Neural cell (in vitro differentiated cells): ENCODE measurements at regions not wholly inside any gene's neighbourhood (a gene's known extent, or its start where the extent isn't known, plus 50 kb on each side); places are given as distances from the start of the nearest gene placed in this dataset.

Source experiments
- H2AFZ ChIP-seq: fragments of 200-600, 300-800 bp; sonication (generic), shearing (Covaris generic); 2 replicates; pipeline ENCODE4 v1.6.0; 2014; ENCODE audit warnings: low read depth, mild to moderate bottlenecking, antibody characterized with exemption, low read length, moderate library complexity
- H3F3A ChIP-seq: fragments of 200-600 bp; shearing (Covaris generic); 2 replicates; pipeline ENCODE4 v1.6.1; 2016; ENCODE audit warnings: mild to moderate bottlenecking, moderate library complexity, mixed read lengths, antibody characterized with exemption, low read length; ENCODE audit not compliant: insufficient read depth, poor library complexity, severe bottlenecking
- H3K27ac ChIP-seq: fragments of 200-600, 300-800 bp; sonication (generic), shearing (Covaris generic); 2 replicates; pipeline ENCODE4 v1.5.1; 2014; ENCODE audit warnings: mild to moderate bottlenecking, low read length, moderate library complexity
- H3K27me3 ChIP-seq: fragments of 300-800, 200-600 bp; sonication (generic), shearing (Covaris generic); 2 replicates; pipeline ENCODE4 v1.6.0; 2014; ENCODE audit warnings: mild to moderate bottlenecking, low read depth, low read length, moderate library complexity; ENCODE audit not compliant: insufficient read depth
- H3K36me3 ChIP-seq: fragments of 300-800, 200-600 bp; sonication (generic), shearing (Covaris generic); 2 replicates; pipeline ENCODE4 v1.5.1; 2014; ENCODE audit warnings: mild to moderate bottlenecking, antibody characterized with exemption, low read length, moderate library complexity; ENCODE audit not compliant: insufficient read depth
- H3K4me2 ChIP-seq: fragments of 300-800, 200-600 bp; sonication (generic), shearing (Covaris generic); 2 replicates; pipeline ENCODE4 v1.6.0; 2014; ENCODE audit warnings: mild to moderate bottlenecking, low read length
- H3K4me3 ChIP-seq: fragments of 300-800, 200-600 bp; sonication (generic), shearing (Covaris generic); 2 replicates; pipeline ENCODE4 v1.5.1; 2014; ENCODE audit warnings: mild to moderate bottlenecking, low read length, moderate library complexity
- H3K79me2 ChIP-seq: fragments of 200-600 bp; shearing (Covaris generic); replicated peaks from 2 replicates; pipeline ENCODE4 v1.6.0; 2014; ENCODE audit warnings: mild to moderate bottlenecking, low read length, moderate library complexity; ENCODE audit not compliant: insufficient read depth
- H3K9ac ChIP-seq: fragments of 300-800, 200-600 bp; sonication (generic), shearing (Covaris generic); 2 replicates; pipeline ENCODE4 v1.6.1; 2016; ENCODE audit warnings: mild to moderate bottlenecking, low read length, mixed read lengths
- H3K9me2 ChIP-seq: fragments of 200-600 bp; shearing (Covaris generic); 2 replicates; pipeline ENCODE4 v1.6.1; 2016; ENCODE audit warnings: mild to moderate bottlenecking, low read length, mixed read lengths; ENCODE audit not compliant: insufficient read depth
- H3K9me3 ChIP-seq: fragments of 200-600, 300-800 bp; sonication (generic), shearing (Covaris generic); 2 replicates; pipeline ENCODE4 v1.6.1; 2016; ENCODE audit warnings: mild to moderate bottlenecking, mixed run types, low read length, moderate library complexity, mixed read lengths
- H4K20me1 ChIP-seq: fragments of 200-600 bp; shearing (Covaris generic); 2 replicates; pipeline ENCODE4 v1.6.1; 2016; ENCODE audit warnings: mild to moderate bottlenecking, mixed run types; ENCODE audit not compliant: insufficient read depth
- CTCF ChIP-seq: fragments of 450-650 bp; IDR thresholded peaks from 2 replicates; pipeline ENCODE4 v1.5.1; 2014; ENCODE audit warnings: antibody characterized with exemption, mild to moderate bottlenecking, moderate library complexity; ENCODE audit not compliant: poor library complexity, severe bottlenecking
- EP300 ChIP-seq: fragments of 450-650 bp; conservative IDR thresholded peaks from 2 replicates; pipeline ENCODE4 v1.6.1; 2014; ENCODE audit warnings: antibody characterized with exemption, mild to moderate bottlenecking, moderate library complexity; ENCODE audit not compliant: poor library complexity, severe bottlenecking
- EZH2 ChIP-seq: fragments of 200-600, 300-800 bp; shearing (Covaris generic), sonication (generic); IDR thresholded peaks from 2 replicates; pipeline ENCODE4 v1.6.1; 2014; ENCODE audit warnings: antibody characterized with exemption, low read length, borderline replicate concordance, mild to moderate bottlenecking; ENCODE audit not compliant: insufficient read depth, poor library complexity, severe bottlenecking
- MXI1 ChIP-seq: fragments of 450-650 bp; conservative IDR thresholded peaks from 2 replicates; pipeline ENCODE4 v1.6.1; 2014; ENCODE audit warnings: antibody characterized with exemption, mild to moderate bottlenecking; ENCODE audit not compliant: poor library complexity, severe bottlenecking
- POLR2AphosphoS5 ChIP-seq: IDR thresholded peaks from 2 replicates; pipeline ENCODE4 v1.6.1; 2012
- RAD21 ChIP-seq: fragments of 450-650 bp; conservative IDR thresholded peaks from 2 replicates; pipeline ENCODE4 v1.6.1; 2014; ENCODE audit warnings: antibody characterized with exemption, mild to moderate bottlenecking, moderate library complexity
- REST ChIP-seq: IDR thresholded peaks from 2 replicates; pipeline ENCODE4 v1.6.1; 2012; ENCODE audit warnings: borderline replicate concordance
- SMC3 ChIP-seq: fragments of 450-650 bp; conservative IDR thresholded peaks from 2 replicates; pipeline ENCODE4 v1.6.1; 2014; ENCODE audit warnings: antibody characterized with exemption, mild to moderate bottlenecking, moderate library complexity; ENCODE audit not compliant: poor library complexity
- TAF1 ChIP-seq: IDR thresholded peaks from 2 replicates; pipeline ENCODE4 v1.6.1; 2012; ENCODE audit warnings: low read depth

- Histone ChIP-seq H3K9me2 (no peaks in the 10 kb centered on the region), H3K27ac (no peak overlapping the region), H3K4me2 (no peak overlapping the region), H3K4me3 (no peak overlapping the region), H3K36me3 (no peaks in the 10 kb centered on the region), H3K79me2 (no peaks in the 10 kb centered on the region), H4K20me1 (no peaks in the 10 kb centered on the region), H3K9me3 (no peaks in the 10 kb centered on the region), H3K9ac (no peak overlapping the region), H3K27me3 (no peaks in the 10 kb centered on the region), H3F3A (no peaks in the 10 kb centered on the region), H2AFZ (no peak overlapping the region)
- TF ChIP-seq RAD21 (no peak), CTCF (no peak), TAF1 (no peak), REST (no peak), EZH2 (no peak), POLR2AphosphoS5 (no peak), EP300 (no peak), SMC3 (no peak), MXI1 (no peak)
Observed at GRCh38 chr2:212864186-212864585, 287.2 kb downstream of the IKZF2 start.

- no peaks in the 10 kb centered on the region for H4K20me1 ChIP-seq
- no peak overlapping the region for H3K27ac ChIP-seq
- H3K79me2 ChIP-seq, result no peaks in the 10 kb centered on the region
- no peak overlapping the region for H3K9ac ChIP-seq
- no peaks in the 10 kb centered on the region for H3K27me3 ChIP-seq
- H3K4me2 ChIP-seq, result no peak overlapping the region
- H3K4me3 ChIP-seq, result no peak overlapping the region
- H3K9me2 ChIP-seq, result no peaks in the 10 kb centered on the region
- no peak for TF ChIP-seq POLR2AphosphoS5
- peak; percentile 38 for TF ChIP-seq SMC3
- TF ChIP-seq RAD21, result peak; percentile 52
- no peak for TF ChIP-seq MXI1
- TF ChIP-seq CTCF, result peak; percentile 42
- no peak overlapping the region for H2AFZ ChIP-seq
- no peaks in the 10 kb centered on the region for H3K9me3 ChIP-seq
- H3K36me3 ChIP-seq, result no peaks in the 10 kb centered on the region
- H3F3A ChIP-seq, result no peaks in the 10 kb centered on the region
Observed at GRCh38 chr2:212863185-212863588, 288.2 kb downstream of the IKZF2 start.
